ENCODE measurements at regions not wholly inside any gene's neighbourhood (a gene's known extent, or its start where the extent isn't known, plus 50 kb on each side); places are given as distances from the start of the nearest gene placed in this dataset.

GRCh38 chr7:25789701-25790640, 362.0 kb upstream of the NFE2L3 start:
- no peak for DNase-seq

DNA sequence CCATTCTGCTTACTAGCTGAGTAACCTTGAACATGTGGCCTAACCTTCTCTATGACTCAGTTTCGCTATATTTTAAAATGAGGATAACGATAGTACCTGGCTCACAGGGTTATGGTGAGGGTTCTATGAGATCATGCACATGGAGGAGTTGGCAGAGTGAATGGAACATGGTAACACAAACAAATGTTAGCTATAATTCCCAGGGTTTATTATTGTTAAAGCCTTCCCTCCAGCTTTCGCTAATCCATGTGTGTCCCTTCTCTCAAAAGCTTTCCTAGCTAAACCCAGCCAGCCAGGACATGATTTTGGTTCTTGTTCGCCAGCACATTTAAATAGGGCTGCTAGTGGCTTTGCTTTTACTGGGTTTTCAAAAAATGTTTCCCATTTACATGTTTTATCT, 361.0 kb upstream of the NFE2L3 start:
- no peak for DNase-seq

GRCh38 chr7:25792586-25792985, 359.4 kb upstream of the NFE2L3 start:
- DNase-seq: no peak

- DNase-seq: no peak
Measured at GRCh38 chr7:25795824-25796235, 356.2 kb upstream of the NFE2L3 start.

- DNase-seq: no peak
Measured at GRCh38 chr7:25798344-25798743, 353.7 kb upstream of the NFE2L3 start.

DNA sequence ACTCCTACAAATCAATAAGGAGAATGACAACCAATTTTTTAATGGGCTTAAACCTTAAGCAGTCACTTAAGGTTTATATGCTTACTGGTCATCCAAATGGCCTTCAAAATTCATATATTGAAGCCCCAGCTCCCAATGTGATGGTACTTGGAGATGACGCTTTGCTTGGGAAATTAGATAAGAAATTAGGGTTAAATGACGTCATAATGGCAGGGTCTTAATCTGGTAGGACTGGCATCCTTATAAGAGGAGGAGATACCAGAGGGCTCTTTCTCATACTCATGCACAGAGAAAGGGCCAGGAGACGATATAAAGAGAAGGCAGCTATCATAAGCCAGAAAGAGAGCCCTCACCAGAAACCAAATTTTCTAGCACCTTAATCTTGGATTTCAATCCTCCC, 350.8 kb upstream of the NFE2L3 start:
- no peak for DNase-seq

DNA sequence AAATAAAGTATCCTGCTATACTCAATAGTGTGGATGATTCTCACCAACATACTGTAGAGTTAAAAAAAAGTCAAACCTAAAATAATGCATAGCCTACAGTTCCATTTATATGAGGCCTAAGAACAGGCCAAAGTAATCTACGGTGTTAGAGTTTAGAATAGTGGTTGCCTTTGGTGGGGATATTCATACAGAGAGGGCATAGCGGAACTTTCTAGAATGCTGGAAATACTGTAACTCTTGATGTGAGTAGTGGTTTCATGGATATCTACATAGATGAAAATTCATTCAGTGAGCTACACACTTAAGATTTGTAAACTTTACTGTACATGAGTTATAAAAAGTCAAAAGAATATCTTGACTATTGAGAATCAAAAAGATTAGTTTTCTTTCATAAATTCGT, 349.9 kb upstream of the NFE2L3 start:
- no peak for DNase-seq

DNA sequence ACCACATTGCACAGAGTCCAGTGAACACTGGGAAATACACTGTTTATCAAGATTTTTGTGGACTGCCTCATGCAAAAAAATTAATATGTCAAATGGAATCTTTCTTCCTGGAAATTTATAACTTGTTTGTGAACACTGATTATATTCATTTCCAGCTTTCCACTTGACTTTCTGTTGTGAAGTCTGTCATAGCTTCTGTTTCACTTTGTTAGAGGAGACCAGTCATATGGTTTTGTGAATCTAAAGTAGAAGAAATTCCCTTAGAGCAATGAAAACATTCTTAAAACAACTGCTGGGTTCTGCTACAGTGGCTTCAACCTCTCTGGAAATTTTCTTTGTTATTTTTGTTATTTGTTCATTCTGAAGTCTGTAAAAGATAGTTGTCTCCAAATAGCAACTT, 349.5 kb upstream of the NFE2L3 start:
- no peak for DNase-seq

DNA sequence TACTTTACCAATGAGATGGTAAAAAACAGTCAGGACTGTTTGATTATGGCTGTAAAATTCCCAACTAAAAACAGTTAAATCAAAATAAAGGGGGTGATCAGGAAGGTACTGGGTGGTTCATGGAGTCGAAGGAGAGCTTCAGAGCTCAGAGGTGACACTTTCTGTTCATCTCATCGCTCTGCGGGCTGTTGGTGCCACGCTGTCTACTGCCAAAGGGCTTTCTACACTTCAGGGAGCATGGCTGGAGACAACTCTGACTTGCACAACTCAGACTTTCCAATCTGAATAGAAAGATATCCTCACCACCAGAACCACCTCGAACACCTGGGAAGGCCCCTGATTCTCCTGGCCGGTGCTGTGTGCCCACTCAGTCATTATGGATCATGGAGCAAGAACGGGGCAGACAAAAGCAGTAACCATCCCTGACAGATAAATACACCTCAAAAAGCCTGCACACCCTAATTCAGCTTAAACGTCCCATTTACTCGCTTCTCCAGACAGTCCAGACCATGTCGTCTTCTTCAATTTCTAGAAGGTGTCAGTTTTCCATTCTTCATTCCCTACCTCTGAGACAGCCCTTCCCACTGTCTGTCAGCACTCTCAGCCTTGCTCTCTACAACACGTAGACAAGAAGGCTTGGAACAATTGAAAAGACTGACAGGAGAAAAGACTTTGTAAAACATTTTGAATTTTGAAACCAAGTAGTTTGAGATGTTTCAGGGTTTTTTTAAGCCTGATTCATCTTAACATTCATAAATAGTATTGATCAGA, 348.7 kb upstream of the NFE2L3 start:
- DNase-seq: no peak

DNA sequence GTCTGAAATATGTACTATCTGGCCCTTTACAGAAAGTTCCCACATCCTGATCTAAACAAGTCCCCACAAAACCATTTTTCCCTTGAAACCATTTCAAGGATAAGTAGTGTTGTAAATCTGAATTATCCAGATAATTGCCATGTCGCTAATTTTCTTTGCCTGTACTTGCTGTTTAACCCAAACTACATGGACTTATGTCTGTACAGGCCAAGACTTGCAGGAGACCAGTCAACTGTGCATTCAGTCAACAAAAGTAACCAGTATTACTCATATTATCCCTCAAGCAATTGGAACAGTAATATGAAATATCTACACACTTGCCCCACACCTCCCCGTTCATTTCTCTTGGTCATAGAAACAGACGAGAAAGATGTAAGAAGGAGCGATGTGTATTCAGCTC, 347.8 kb upstream of the NFE2L3 start:
- DNase-seq: no peak

DNA sequence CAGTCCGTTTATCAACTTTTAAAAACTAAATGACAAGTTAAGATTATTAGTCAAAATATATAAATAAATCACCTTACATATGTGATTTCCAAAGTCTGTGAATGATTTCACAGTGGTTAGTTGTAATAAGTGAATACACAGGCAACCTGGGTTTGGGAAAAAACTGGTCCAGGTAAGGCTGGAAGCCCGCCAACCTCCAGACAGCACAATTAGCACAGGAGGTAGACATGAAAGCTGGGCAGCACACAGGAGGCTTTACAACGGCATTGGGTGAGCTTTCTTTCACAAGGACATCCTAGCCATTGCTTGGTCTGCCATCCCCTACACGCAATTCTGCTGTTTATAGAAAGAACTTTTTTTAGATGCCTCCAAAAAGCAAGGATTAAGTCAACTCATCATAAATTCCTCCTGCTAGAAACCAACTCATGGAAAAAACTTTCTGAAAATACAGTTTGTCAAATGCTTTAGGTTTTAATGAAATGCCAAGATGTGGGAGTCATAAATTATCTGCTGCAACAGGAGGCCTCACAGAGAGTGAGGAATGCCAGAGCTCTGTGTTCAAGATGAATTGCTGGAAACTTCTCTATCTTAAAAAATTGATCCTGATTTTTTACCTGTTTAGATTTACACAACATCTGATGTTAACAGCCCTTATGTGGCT, 346.8 kb upstream of the NFE2L3 start:
- no peak for DNase-seq

- no peak for DNase-seq
Measured at GRCh38 chr7:25807086-25807611, 344.8 kb upstream of the NFE2L3 start.

DNA sequence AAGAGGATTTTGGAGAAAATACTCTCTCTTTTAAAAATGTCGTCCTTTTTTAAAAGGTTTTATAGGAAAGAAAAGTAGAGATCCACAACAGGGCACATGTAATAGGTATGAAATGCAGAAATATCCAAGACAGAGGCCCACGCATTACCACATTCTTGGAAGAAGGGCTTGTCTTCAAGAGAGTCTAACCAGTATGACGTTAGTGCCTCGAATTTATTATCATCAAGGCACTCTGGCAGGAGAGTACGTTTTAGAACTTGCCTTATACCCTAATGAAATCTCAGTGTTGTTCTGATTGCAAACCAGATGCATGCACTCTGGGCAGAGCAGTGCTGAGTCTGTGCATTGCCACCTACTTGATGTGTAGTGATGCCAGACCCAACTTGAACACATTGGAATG, 342.6 kb upstream of the NFE2L3 start:
- DNase-seq: no peak

DNA sequence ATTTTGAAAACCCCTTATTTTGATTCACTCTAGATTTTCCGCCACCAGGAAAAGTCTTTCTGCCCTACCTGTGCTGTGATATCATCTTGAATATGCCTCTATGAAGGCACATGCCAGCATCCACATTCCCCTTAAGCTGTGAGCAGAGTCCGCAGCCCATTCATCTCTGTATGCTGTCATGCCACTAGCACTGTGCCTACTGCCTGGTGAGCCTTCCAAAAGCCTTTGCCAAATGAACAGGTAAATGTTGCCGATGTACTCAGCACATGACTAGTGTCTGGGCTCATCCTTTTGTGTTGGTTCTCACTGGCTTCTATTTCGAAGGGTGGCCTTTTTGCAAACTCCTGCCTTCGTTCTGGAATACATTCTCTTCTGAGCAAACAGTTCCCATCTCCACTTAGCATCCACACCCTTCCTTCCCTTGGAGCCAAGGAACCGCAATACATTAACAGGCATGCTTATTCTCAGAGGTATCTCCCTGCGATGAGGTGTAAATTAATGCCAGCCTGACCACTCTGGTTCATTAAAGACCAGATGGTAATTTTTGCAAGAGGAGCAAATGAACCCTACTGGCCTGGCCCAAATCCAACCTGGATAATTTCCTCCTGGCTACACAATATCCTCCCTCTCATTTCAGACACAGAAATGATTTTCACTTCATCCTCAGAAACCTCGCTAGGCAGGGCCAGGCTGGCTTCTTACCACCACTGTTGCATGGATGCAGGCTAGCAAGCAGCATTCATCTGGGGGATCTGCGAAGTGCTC, 339.7 kb upstream of the NFE2L3 start:
- DNase-seq: no peak

- no peak for DNase-seq
Measured at GRCh38 chr7:25813381-25813780, 338.6 kb upstream of the NFE2L3 start.

DNA sequence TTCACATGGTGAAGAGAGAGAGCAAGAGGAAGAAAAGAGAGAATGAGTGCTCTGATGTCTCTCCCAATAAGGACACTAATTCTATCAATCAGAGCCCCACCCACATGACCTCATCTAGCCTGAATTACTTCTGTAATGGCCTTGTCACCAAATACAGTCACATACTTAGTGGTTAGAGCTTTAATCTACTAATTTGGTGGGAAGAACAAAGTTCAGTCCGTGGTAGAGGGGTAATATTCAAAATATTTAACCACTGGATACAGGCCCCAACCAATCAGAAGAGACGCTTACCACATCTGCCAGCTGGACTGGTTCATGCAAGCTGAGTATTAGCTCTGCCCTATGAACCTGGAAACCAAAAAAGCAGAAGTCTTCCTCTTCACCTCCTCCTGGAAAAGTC, 336.3 kb upstream of the NFE2L3 start:
- DNase-seq: no peak

DNA sequence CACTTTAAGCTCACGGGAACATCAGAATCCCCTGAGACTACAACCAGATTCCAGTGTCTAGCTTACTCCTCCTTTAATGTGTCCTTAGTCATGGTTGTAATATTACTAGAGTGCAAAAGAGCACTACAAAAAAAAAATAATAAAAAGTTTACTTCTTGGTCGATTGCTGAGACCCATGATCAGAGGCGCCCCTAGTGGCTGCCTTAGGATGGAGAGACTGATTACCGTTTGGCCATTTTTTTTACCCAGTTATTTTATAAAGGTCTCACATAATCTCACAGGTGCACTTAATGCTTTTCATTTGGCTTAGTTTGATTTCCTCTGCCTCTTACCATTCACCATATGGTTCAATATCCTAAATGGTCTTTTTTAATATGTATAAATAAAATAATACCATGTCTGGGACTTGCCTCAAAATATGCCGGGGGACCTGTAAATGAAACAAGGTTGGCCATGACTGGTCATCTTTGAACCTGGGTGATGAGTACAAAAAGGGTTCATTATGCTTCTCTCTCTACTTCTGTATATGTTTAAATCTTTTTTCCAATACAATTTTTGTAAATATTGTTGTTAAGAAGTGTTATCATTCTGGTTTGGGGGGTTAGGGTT, 331.5 kb upstream of the NFE2L3 start:
- DNase-seq: no peak

- no peak for DNase-seq
Measured at GRCh38 chr7:25821225-25821624, 330.8 kb upstream of the NFE2L3 start.

GRCh38 chr7:25822823-25823222, 329.2 kb upstream of the NFE2L3 start:
- DNase-seq: no peak

DNA sequence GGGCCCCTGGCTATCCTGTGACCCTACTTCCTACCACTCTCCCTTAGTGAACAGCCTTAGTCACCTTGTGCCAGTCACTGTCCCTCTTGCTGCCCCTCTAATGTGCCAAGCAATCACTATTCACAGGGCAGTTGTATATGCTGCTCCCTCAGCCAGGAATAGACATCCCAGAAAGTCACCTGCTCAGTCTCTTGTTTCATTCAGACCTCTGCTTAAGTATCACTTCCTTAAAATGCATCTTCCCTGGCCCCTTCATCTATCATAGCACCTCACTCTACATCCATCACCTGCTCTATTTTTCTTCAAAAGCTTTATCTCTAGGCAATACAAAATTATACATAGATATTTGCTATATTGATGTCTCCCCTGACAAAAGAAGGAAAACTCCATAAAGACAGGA, 328.4 kb upstream of the NFE2L3 start:
- DNase-seq: no peak

GRCh38 chr7:25828468-25828867, 323.5 kb upstream of the NFE2L3 start:
- no peak for DNase-seq

GRCh38 chr7:25829663-25830062, 322.3 kb upstream of the NFE2L3 start:
- no peak for DNase-seq
